Endothelial cell of umbilical vein (primary cell): ENCODE measurements at regions not wholly inside any gene's neighbourhood (a gene's known extent, or its start where the extent isn't known, plus 50 kb on each side); places are given as distances from the start of the nearest gene placed in this dataset.

Source experiments
- BruUV-seq: library from RNA; stranded (reverse); fragments of 400-500 nt; replicated peaks from 2 replicates; lab custom pipeline; 2021; lab: Mats Ljungman, UMichigan
- CTCF ChIA-PET: fragments of 300-600, 350-600 bp; sonication (Branson Sonifier 250); formaldehyde crosslinking; loops from one replicate; lab custom pipeline; 2021; ENCODE audit warnings: antibody characterized with exemption, inconsistent platforms; lab: Charles Lee
- POLR2A ChIA-PET: fragments of 300-600, 350-600 bp; sonication (Branson Sonifier 250); formaldehyde crosslinking; loops from one replicate; lab custom pipeline; 2021; ENCODE audit warnings: antibody characterized with exemption, inconsistent platforms; lab: Charles Lee
- DNase-seq: peaks from one replicate; pipeline ENCODE4 v3.0.0-alpha.2; 2011; ENCODE audit warnings: low read depth, low spot score
- FAIRE-seq: peaks from 2 replicates; lab custom pipeline; 2011; peaks lifted over from hg19 to GRCh38; lab: Jason Lieb, UNC
- H2AFZ ChIP-seq: 2 replicates; pipeline ENCODE4 v1.6.0; 2012; ENCODE audit warnings: low read depth, low read length, control low read depth, inconsistent platforms
- H3K27ac ChIP-seq: 2 replicates; pipeline ENCODE4 v1.5.1; 2011; ENCODE audit warnings: low read depth, mild to moderate bottlenecking, control low read depth, low read length, moderate library complexity; ENCODE audit not compliant: insufficient read depth
- H3K27me3 ChIP-seq, 2 experiments: 2 replicates each; pipeline versions ENCODE4 v1.6.0 to v1.6.1; 2011; ENCODE audit warnings: low read length in 2 of 2, mixed read lengths in 1 of 2; ENCODE audit not compliant: control insufficient read depth in 2 of 2, insufficient read depth in 2 of 2
- H3K36me3 ChIP-seq, 2 experiments: 2 replicates in 1 of 2; 3 replicates in 1 of 2; pipeline ENCODE4 v1.5.1; 2011; ENCODE audit warnings: low read length in 2 of 2, mild to moderate bottlenecking in 1 of 2, moderate library complexity in 1 of 2; ENCODE audit not compliant: control insufficient read depth in 2 of 2, insufficient read depth in 2 of 2; ENCODE audit errors: extremely low read depth in 1 of 2
- H3K4me1 ChIP-seq: 3 replicates; pipeline ENCODE4 v1.5.1; 2011; ENCODE audit warnings: mild to moderate bottlenecking, low read length; ENCODE audit not compliant: control insufficient read depth, insufficient read depth; ENCODE audit errors: extremely low read depth
- H3K4me2 ChIP-seq: 2 replicates; pipeline ENCODE4 v1.6.1; 2011; ENCODE audit warnings: low read length, control low read depth, mixed read lengths; ENCODE audit not compliant: insufficient read depth
- H3K4me3 ChIP-seq, 3 experiments: fragments of 200-600 bp in 1 of 3; sonication (generic), shearing (Covaris generic) in 1 of 3; replicated peaks in 1 of 3; 2 replicates each; pipeline ENCODE4 v1.5.1; 2011 to 2016; ENCODE audit warnings: control low read depth in 3 of 3, low read length in 3 of 3, mild to moderate bottlenecking in 2 of 3, inconsistent platforms in 1 of 3, low read depth in 1 of 3, moderate library complexity in 1 of 3; ENCODE audit not compliant: insufficient read depth in 1 of 3
- H3K79me2 ChIP-seq: 2 replicates; pipeline ENCODE4 v1.6.0; 2012; ENCODE audit warnings: low read length, inconsistent platforms; ENCODE audit not compliant: control insufficient read depth, insufficient read depth
- H3K9ac ChIP-seq: replicated peaks from 2 replicates; pipeline ENCODE3; 2011; ENCODE audit warnings: low read length, control low read depth; ENCODE audit not compliant: insufficient read depth; ENCODE audit errors: extremely low read depth
- H3K9me1 ChIP-seq: replicated peaks from 3 replicates; pipeline ENCODE4 v1.6.0; 2011; ENCODE audit warnings: mild to moderate bottlenecking, low read length; ENCODE audit not compliant: control insufficient read depth, insufficient read depth; ENCODE audit errors: extremely low read depth
- H3K9me3 ChIP-seq: replicated peaks from 2 replicates; pipeline ENCODE4 v1.5.1; 2012; ENCODE audit warnings: low read length, inconsistent platforms; ENCODE audit not compliant: control insufficient read depth, insufficient read depth
- H4K20me1 ChIP-seq: replicated peaks from 2 replicates; pipeline ENCODE3; 2011; ENCODE audit warnings: mild to moderate bottlenecking, low read length; ENCODE audit not compliant: control insufficient read depth, insufficient read depth; ENCODE audit errors: extremely low read depth
- CTCF ChIP-seq, 2 donors: IDR thresholded peaks; 1 replicate in 1 of 2; 2 replicates in 1 of 2; pipeline ENCODE4 v1.5.1; 2011; ENCODE audit warnings: low read length in 2 of 2, mild to moderate bottlenecking in 2 of 2, moderate library complexity in 2 of 2, control low read depth in 1 of 2, inconsistent platforms in 1 of 2, low read depth in 1 of 2; ENCODE audit not compliant: insufficient read depth in 1 of 2; ENCODE audit errors: extremely low read depth in 1 of 2
- EZH2 ChIP-seq: IDR thresholded peaks from 2 replicates; pipeline ENCODE4 v1.6.1; 2012; ENCODE audit warnings: borderline replicate concordance, low read depth, mild to moderate bottlenecking, moderate library complexity, low read length, inconsistent platforms; ENCODE audit not compliant: severe bottlenecking
- FOS ChIP-seq: IDR thresholded peaks from 2 replicates; pipeline ENCODE4 v1.6.1; 2011; ENCODE audit warnings: mild to moderate bottlenecking, low read length, moderate library complexity, borderline replicate concordance; ENCODE audit not compliant: insufficient read depth
- GATA2 ChIP-seq: IDR thresholded peaks from 2 replicates; pipeline ENCODE4 v1.7.0; 2011; ENCODE audit warnings: low read depth, mild to moderate bottlenecking, moderate library complexity, mixed read lengths, low read length; ENCODE audit not compliant: insufficient read length, insufficient read depth
- JUN ChIP-seq: IDR thresholded peaks from 2 replicates; pipeline ENCODE4 v1.6.1; 2011; ENCODE audit warnings: borderline replicate concordance, low read depth; ENCODE audit not compliant: insufficient read length, insufficient read depth
- MAX ChIP-seq: IDR thresholded peaks from 2 replicates; pipeline ENCODE4 v1.6.1; 2011; ENCODE audit not compliant: insufficient read depth, insufficient read length
- MYC ChIP-seq: IDR thresholded peaks from one replicate; pipeline ENCODE4 v1.6.1; 2011; ENCODE audit warnings: mild to moderate bottlenecking, low read depth, low read length
- POLR2A ChIP-seq: IDR thresholded peaks from 2 replicates; pipeline ENCODE4 v1.6.1; 2012; ENCODE audit warnings: low read depth, mild to moderate bottlenecking, control low read depth, low read length
- POLR2AphosphoS5 ChIP-seq: IDR thresholded peaks from 2 replicates; pipeline ENCODE4 v1.6.1; 2012; ENCODE audit warnings: low read depth, mild to moderate bottlenecking, control low read depth, low read length, moderate library complexity; ENCODE audit not compliant: insufficient read depth
- dilution Hi-C: fragments of 300-500 bp; cut with MboI; formaldehyde crosslinking; loops from one replicate; pipeline ENCODE4 v1.15.0; 2019; ENCODE audit warnings: low sequenced_read_pairs; ENCODE audit not compliant: extremely low pct_ligation_motif_present
- intact Hi-C: fragments of 100-400 bp; cut with micrococcal nuclease; formaldehyde crosslinking; loops from one replicate; pipeline ENCODE4 v1.10.0; 2022

- H3K4me1 ChIP-seq: peaks cover 24% of the 10 kb centered on the region
- peak overlapping the region; percentile 100 for H3K27ac ChIP-seq
- no peaks in the 10 kb centered on the region for H3K9me1 ChIP-seq
- H3K9ac ChIP-seq: peak overlapping the region; percentile 65
- FAIRE-seq: no peak
- ChIA-PET CTCF (interaction anchor here (1.2 to 2.0 kb wide), 2 partner anchors 37 to 235 kb away, joined by 3 to 8 read pairs; no protein-coding TSS in a partner anchor), POLR2A (no interaction called here)
- dilution Hi-C loops (no loop called here), intact Hi-C loops (loop anchor here (1.0 kb wide), 4 partner anchors 34 to 231 kb away; no protein-coding TSS in a partner anchor)
- TF ChIP-seq CTCF (IDR thresholded peaks at IDR 0.05; ENCODE audit: extremely low read depth in 1 of 2, insufficient read depth in 1 of 2, low read depth in 1 of 2, low read length in 2 of 2): no peak
- no peak for TF ChIP-seq FOS
- TF ChIP-seq POLR2A: no peak
- TF ChIP-seq MYC: no peak
- TF ChIP-seq JUN: no peak
- TF ChIP-seq MAX: no peak
- no peak for TF ChIP-seq EZH2
- no peak for TF ChIP-seq GATA2
- TF ChIP-seq POLR2AphosphoS5: no peak
- no peaks in the 10 kb centered on the region for H3K27me3 ChIP-seq
- no peaks in the 10 kb centered on the region for H3K79me2 ChIP-seq
- peak overlapping the region; percentile 62 for H2AFZ ChIP-seq
- H3K4me3 ChIP-seq: no peak overlapping the region
- no peak for DNase-seq
- H4K20me1 ChIP-seq: no peaks in the 10 kb centered on the region
- H3K4me2 ChIP-seq: peak overlapping the region; percentile 64
- H3K9me3 ChIP-seq: no peaks in the 10 kb centered on the region
- BruUV-seq: TSS peak; percentile 84
- no peaks in the 10 kb centered on the region for H3K36me3 ChIP-seq
Measured at GRCh38 chr7:20561908-20562307, 53.6 kb upstream of the ABCB5 start.
